HG03571 (cell line): ENCODE measurements at regions not wholly inside any gene's neighbourhood (a gene's known extent, or its start where the extent isn't known, plus 50 kb on each side); places are given as distances from the start of the nearest gene placed in this dataset.

Experiments used
- ATAC-seq: cut with Tn5 transposase; IDR thresholded peaks from one replicate; pipeline ENCODE4 v1.9.1; 2021; ENCODE audit not compliant: unreplicated experiment

- ATAC-seq = no peak
Measured at GRCh38 chr2:221708902-221709301, 136.8 kb upstream of the EPHA4 start.

DNA sequence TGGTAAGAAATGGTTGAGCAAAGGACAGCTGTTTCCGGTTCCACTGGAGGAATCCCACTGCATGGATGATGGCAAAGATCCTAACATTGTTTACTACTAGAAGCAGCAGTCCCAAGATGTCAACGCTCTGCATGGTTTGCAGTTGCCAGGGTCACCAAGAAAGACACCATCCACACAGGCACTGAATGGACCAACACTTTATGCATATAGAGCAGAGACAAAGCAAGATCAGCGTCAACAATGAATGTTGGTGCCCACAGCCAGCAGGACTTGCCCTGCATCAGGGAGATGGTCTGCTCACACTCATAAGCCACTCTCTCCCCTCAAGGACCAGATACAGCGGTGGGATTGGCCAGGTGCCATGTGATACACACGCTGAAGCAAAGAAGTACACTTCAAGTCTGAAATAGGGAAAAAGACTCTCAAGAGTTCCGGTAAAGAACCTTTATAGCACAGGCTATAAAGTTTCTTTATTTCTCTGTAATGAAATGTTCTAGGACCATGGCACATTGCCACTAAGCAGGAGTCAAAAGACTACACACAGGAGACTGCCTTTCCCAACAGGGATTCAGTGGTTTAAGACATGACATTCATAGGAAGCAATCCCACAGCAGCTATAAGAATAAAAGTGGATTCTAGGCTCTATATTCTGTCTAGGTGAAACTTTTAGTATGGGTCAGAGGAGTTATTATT, 133.2 kb upstream of the EPHA4 start:
- no peak for ATAC-seq

DNA sequence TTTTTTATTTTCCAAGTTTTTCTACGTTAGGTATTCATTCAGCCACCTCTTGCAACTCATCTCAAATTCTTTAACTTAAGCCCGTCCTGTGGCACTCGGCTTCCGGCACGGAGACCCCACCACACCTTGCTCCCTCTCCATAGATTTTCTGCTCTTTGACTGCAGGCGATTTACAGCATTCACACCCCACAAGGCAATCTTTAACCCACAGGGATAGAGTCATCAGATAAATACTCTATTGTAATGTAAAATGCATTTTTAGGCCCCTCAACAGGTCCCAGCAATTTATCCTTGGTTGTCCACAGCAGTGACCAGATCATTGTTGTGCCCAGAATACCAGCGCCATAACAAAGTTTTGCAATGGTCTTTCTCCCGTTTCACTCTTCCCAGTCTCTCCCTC, 132.3 kb upstream of the EPHA4 start:
- no peak for ATAC-seq

DNA sequence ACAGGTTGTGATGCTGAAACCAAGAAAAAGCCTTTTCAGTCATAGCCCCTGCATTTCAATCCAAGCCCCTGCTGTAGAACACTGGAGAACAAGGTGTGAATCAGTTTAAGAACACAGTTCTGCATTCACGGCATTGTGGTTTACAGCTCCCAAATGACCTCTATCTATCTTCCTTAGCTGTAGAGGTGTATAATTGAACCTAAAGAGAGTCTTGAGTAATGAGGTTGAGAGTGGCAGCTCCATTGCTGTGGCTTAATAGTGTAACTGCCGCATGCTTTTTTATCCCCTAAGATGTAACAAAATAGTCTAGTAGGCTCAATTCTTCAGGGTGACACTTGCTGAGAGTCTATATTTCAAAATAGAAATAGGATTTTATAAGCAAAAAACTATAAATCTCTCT, 121.3 kb upstream of the EPHA4 start:
- ATAC-seq = no peak

DNA sequence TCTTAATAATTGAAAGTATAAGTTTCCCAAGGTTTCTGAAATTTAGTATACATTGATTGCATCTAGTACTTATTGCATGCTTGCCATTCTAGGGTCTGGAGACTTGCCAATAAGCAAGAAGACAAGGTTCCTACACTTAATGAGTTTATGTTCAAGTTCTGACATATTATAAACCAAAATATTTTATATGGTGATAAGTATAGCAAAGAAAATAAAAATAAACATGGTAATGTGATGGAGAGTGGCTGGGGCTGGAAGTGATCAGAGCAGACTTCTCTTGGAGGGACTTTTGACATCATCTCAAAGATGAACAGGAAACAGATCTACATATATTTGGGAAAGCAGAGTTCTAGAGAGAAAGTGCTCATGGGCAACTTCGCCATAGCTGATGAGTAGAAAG, 119.5 kb upstream of the EPHA4 start:
- ATAC-seq = no peak

DNA sequence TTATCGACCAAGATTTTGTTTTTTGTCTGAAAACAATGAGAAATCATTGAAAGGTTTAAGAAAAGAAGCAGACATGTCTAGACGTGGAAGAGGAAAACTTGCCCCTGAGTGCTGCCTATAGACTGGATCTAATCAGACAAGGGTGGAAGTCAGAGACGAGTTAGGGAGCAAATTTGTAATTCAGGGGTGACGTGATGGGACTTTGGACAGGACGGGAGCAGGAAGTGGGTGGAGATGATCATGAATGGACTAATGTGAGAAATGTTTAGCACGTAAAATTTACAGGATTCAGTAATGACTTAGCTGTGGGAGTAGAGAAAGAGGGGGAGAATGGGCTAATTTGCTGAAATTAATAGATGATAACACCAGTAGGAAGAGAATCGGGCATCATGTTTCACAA, 117.0 kb upstream of the EPHA4 start:
- ATAC-seq = no peak

DNA sequence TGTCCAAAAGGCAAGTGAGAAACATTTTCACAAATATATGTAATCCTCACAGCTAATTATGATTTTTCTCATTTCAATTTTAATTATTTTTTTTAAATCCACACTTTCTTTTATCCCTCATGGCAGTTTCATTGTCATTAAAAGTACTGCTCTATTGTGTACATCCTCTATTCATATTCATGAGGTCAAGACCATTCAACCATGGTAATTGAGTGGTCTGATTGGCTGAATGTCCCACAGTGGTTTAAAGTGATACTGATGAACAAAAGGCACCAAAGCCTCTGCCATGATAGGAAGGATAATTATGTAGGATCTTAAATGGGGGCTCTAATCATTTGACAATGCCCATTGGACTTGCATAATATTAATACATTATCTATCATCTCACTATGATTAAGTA, 108.4 kb upstream of the EPHA4 start:
- ATAC-seq = no peak

DNA sequence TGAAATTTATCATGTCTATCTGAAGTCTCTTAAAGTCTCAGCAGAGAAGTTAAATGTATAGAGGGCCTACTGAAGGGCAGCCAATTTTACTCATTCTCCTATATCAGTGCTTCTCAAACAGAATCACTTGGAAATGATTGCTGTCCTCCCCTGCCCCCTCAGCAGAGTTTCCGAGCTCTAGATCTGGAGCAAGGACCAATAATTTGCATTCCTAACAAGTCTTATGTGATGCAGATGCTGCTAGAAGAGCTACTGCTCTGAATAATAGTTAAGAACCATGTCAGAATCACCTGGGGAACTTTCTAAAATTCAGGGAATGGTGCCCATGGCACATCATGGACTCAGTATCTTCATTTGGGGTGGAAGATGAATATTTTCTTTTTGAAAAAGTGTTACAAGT, 105.6 kb upstream of the EPHA4 start:
- ATAC-seq = no peak

GRCh38 chr2:221676566-221677172, 104.6 kb upstream of the EPHA4 start:
- ATAC-seq = no peak

- ATAC-seq = no peak
Measured at GRCh38 chr2:221675201-221675908, 103.3 kb upstream of the EPHA4 start.

DNA sequence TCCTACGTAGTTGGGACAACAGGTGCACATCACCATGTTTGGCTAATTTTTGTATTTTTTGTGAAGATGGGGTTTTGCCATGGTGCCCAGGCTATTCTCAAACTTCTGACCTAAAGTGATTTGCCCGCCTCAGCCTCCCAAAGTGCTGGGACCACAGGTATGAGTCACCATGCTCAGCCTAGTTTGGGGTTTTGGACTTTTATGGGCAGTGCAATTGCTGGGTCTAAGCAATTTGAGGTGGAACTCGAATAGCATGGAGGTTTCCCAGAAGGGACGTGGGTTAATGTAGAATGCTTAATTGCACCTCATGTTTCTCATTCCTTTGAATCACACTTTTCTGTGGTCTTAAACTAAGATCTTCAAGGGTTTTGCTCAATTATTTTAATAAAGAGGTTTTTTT, 102.3 kb upstream of the EPHA4 start:
- no peak for ATAC-seq

GRCh38 chr2:221673248-221673647, 101.1 kb upstream of the EPHA4 start:
- no peak for ATAC-seq

- ATAC-seq = no peak
Measured at GRCh38 chr2:221671515-221671914, 99.4 kb upstream of the EPHA4 start.

- ATAC-seq = no peak
Measured at GRCh38 chr2:221662689-221663391, 90.7 kb upstream of the EPHA4 start.

DNA sequence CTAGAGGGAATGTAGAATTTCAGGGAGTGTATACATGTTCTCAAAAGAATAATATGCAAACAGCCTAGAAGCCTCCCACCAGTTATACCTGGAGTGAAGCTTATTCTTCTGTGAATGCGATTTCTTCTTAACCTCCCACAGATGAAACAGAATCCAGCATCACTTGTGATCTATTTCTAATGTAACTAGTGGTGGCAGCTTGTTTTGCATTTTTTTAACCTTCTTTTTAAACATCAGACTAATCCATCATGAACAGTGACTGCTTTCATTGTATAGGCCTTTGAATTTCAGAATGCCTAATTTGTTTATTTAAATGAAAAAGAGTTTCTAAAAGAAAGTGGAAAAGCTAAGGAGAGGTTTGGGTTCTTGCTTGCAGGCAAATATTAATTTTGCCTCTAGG, 85.7 kb upstream of the EPHA4 start:
- no peak for ATAC-seq

DNA sequence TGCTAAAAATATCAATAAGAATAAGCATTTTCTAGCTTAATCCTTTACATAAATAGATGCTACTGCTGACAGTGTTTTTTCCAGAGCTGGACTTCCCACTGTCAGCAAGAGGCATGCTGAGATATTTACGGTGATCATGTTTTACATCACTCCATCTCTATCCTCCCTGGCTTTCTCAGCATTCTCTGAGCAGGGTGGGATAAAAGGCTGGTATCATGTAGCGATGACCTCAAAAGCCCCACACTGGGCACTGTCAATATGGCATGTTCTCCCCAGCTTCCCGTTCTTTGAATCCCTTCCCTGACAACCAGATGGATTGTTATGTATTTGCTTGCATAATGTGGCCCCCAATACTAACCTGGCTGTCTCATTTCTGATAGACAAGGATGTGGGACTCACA, 83.2 kb upstream of the EPHA4 start:
- no peak for ATAC-seq

DNA sequence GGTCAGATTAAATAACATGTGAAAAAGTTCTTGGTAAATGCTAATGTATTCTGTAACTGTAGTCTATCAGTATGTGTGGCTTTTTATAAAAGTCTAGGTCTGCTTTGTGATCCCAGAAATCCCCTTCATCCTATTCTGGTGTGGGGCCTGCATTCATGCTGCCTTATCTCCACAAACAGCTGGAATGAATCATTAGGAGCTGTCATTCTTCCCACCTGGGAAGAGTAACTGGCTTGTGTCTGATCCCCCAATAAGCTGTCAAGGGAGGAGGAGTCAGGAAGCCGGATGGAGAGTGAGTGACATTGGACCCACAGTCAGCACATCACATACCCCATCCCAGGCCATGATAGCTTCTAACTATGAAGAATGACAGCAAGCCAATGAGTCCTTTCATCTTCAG, 81.1 kb upstream of the EPHA4 start:
- ATAC-seq = no peak

- no peak for ATAC-seq
Measured at GRCh38 chr2:221649051-221649775, 77.1 kb upstream of the EPHA4 start.

- no peak for ATAC-seq
Measured at GRCh38 chr2:221642447-221642846, 70.3 kb upstream of the EPHA4 start.

DNA sequence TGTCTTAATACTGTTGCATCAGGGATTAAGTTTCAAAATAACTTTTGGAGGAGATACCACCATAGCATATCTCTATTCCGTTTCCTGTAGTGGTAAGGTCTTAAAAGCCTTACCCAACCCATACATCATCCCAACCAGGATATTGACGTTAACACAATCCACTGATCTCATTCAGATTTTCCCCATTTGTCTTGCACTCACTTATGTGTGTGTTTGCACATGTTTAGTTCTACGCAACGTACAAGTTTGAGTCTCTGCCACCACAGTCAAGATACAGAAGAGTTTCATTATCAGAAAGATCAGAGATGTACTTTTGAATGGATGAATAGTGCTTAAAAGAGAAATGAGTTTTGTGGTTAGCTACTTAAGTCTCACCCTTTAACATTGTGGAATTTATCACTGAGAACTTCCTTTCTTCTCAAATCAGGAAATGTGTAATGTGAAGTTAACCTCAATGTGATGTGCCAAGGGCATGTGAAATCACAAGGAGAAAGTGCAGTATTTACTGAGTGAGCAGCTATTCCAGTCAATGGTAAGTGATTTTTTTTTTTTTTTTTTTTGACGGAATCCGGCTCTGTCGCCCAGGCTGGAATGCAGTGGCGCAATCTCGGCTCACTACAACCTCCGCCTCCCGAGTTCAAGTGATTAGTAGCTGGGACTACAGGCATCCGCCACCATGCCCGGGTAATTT, 69.2 kb upstream of the EPHA4 start:
- ATAC-seq = no peak

DNA sequence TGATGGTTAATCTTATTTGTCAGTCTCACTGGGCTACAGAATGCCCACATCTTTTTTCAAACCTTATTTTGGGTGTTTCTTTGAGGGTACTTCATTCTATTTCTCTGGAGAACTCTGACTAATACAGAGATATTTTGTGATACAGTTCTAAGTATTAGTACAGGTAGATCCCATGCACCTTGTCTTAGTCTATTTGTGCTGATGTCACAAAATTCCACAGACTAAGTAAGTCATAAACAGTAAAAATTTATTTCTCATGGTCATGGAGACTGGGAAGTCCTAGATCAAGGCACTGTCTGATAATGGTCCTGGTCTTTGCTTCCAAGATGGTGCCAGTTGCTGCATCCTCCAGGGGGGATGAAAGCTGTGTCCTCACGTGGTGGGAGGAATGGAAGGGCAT, 68.6 kb upstream of the EPHA4 start:
- no peak for ATAC-seq
